PC-3 (cell line): ENCODE measurements at regions not wholly inside any gene's neighbourhood (a gene's known extent, or its start where the extent isn't known, plus 50 kb on each side); places are given as distances from the start of the nearest gene placed in this dataset.

Source experiments
- ATAC-seq: fragments of 200-7000 bp; cut with Tn5 transposase; 2 replicates; pipeline ENCODE4 v1.9.1; 2020; ENCODE audit warnings: mild to moderate bottlenecking, moderate library complexity
- BruUV-seq: library from RNA; stranded (reverse); fragments of 400-500 nt; replicated peaks from 2 replicates; lab custom pipeline; 2021; lab: Mats Ljungman, UMichigan
- CTCF ChIA-PET: fragments of 300-600 bp; sonication (Branson Sonifier 250); formaldehyde crosslinking; loops from one replicate; lab custom pipeline; 2022; ENCODE audit warnings: antibody characterized with exemption; lab: Charles Lee
- POLR2A ChIA-PET: fragments of 300-600 bp; sonication (Branson Sonifier 250); formaldehyde crosslinking; loops from one replicate; lab custom pipeline; 2022; ENCODE audit warnings: antibody characterized with exemption; ENCODE audit not compliant: unreplicated experiment; lab: Charles Lee
- DNase-seq: peaks from one replicate; pipeline ENCODE4 v3.0.0-alpha.2; 2015
- H2AFZ ChIP-seq: fragments of 300-600 bp; sonication (generic); 2 replicates; pipeline ENCODE4 v1.6.0; 2016; ENCODE audit warnings: antibody characterized with exemption, low read length
- H3F3A ChIP-seq: fragments of 300-600 bp; sonication (generic); one replicate; pipeline ENCODE4 v1.6.0; 2017; ENCODE audit warnings: antibody characterized with exemption, low read length, control low read depth, mild to moderate bottlenecking; ENCODE audit not compliant: unreplicated experiment
- H3K27ac ChIP-seq: fragments of 300-600 bp; sonication (generic); 2 replicates; pipeline ENCODE4 v1.5.1; 2016; ENCODE audit warnings: mild to moderate bottlenecking, low read length
- H3K27me3 ChIP-seq: fragments of 300-600 bp; sonication (generic); 2 replicates; pipeline ENCODE4 v1.6.1; 2016; ENCODE audit warnings: low read length, mixed read lengths
- H3K36me3 ChIP-seq: fragments of 300-600 bp; sonication (generic); 2 replicates; pipeline ENCODE4 v1.6.1; 2016; ENCODE audit warnings: low read depth, mixed run types, low read length, mixed read lengths
- H3K4me1 ChIP-seq: fragments of 300-600 bp; sonication (generic); 2 replicates; pipeline ENCODE4 v1.5.1; 2016; ENCODE audit warnings: low read length; ENCODE audit not compliant: insufficient read depth
- H3K4me2 ChIP-seq: fragments of 300-600 bp; sonication (generic); 2 replicates; pipeline ENCODE4 v1.6.0; 2016; ENCODE audit warnings: low read length
- H3K4me3 ChIP-seq: fragments of 300-600 bp; sonication (generic); 2 replicates; pipeline ENCODE4 v1.5.1; 2016; ENCODE audit warnings: mild to moderate bottlenecking, low read length, mixed read lengths
- H3K79me2 ChIP-seq: fragments of 300-600 bp; sonication (generic); 2 replicates; pipeline ENCODE4 v1.6.1; 2017; ENCODE audit warnings: low read length, mixed read lengths
- H3K9ac ChIP-seq: fragments of 300-600 bp; sonication (generic); 2 replicates; pipeline ENCODE4 v1.6.0; 2016; ENCODE audit warnings: mild to moderate bottlenecking, low read length
- H3K9me2 ChIP-seq: fragments of 300-600 bp; sonication (generic); replicated peaks from 2 replicates; pipeline ENCODE4 v1.6.1; 2016; ENCODE audit warnings: mixed run types, low read length, mixed read lengths
- H3K9me3 ChIP-seq: fragments of 300-600 bp; sonication (generic); 2 replicates; pipeline ENCODE4 v1.6.1; 2016; ENCODE audit warnings: low read length, mixed read lengths
- H4K20me1 ChIP-seq: fragments of 300-600 bp; sonication (generic); 2 replicates; pipeline ENCODE4 v1.6.1; 2016; ENCODE audit warnings: low read length, mixed read lengths
- EZH2 ChIP-seq: fragments of 300-600 bp; sonication (generic); IDR thresholded peaks from one replicate; pipeline ENCODE4 v1.6.1; 2017; ENCODE audit warnings: antibody characterized with exemption, mild to moderate bottlenecking, low read length; ENCODE audit not compliant: unreplicated experiment
- EZH2phosphoT487 ChIP-seq: fragments of 300-600 bp; sonication (generic); IDR thresholded peaks from 2 replicates; pipeline ENCODE4 v1.6.1; 2018; ENCODE audit warnings: mild to moderate bottlenecking, antibody characterized with exemption, low read length, borderline replicate concordance
- intact Hi-C: fragments of 100-400 bp; cut with micrococcal nuclease; formaldehyde crosslinking; loops from 2 replicates; pipeline ENCODE4 v1.9.0; 2023
- TF ChIP-seq, protein P1 (sequence below): fragments of 300-600 bp; sonication (generic); conservative IDR thresholded peaks from 2 replicates; pipeline ENCODE4 v1.5.1; 2017; ENCODE audit warnings: antibody characterized with exemption, low read depth, mild to moderate bottlenecking, low read length

GRCh38 chr17:55607731-55608341 lies 96.6 kb upstream of the SMIM36 start:
- peak; percentile 96 for ATAC-seq
- intact Hi-C loops, result loop anchor here (1.0 to 2.0 kb wide), 2 partner anchors 31 to 110 kb away; no protein-coding TSS in a partner anchor
- CTCF ChIA-PET, result interaction anchor here (1.2 kb wide), 1 partner anchor 34 kb away, joined by 3 read pairs; no protein-coding TSS in a partner anchor

DNA sequence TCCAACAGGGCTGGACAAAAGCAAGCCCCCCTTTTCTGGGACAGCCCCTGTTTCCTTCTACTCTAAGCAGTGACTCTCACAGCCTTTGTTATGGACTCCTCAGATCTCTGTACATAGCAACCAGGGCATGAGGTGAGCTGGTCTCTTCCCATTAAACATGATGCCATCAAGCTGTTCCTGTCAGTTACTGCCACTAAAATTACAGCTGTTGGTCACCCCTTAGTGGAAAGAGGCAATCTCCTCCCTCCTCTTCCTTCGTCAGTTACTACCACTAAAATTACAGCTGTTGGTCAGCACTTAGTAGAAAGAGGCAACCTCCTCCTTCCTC lies 95.2 kb upstream of the SMIM36 start:
- Histone ChIP-seq H3K9ac (no peak overlapping the region), H3K36me3 (no peaks in the 10 kb centered on the region), H3K27me3 (peaks cover 19% of the 10 kb centered on the region), H3K79me2 (no peaks in the 10 kb centered on the region), H3K27ac (no peak overlapping the region), H3K4me3 (no peak overlapping the region), H3K4me1 (peaks cover 22% of the 10 kb centered on the region), H3K4me2 (no peak overlapping the region), H3K9me3 (no peaks in the 10 kb centered on the region), H3F3A (no peaks in the 10 kb centered on the region), H2AFZ (no peak overlapping the region), H4K20me1 (no peaks in the 10 kb centered on the region; the same call in 1 of the 2 replicates), H3K9me2 (no peaks in the 10 kb centered on the region)
- ChIA-PET POLR2A (no interaction called here), CTCF (interaction anchor here (0.5 to 0.6 kb wide), 2 partner anchors 12 to 129 kb away, joined by 3 to 4 read pairs; no protein-coding TSS in a partner anchor)
- intact Hi-C loops, result loop anchor here (2.0 kb wide), 1 partner anchor 30 kb away; no protein-coding TSS in a partner anchor
- no peak for ATAC-seq
- no peak for DNase-seq
- BruUV-seq, result no TSS peak
- TF ChIP-seq, protein P1, sequence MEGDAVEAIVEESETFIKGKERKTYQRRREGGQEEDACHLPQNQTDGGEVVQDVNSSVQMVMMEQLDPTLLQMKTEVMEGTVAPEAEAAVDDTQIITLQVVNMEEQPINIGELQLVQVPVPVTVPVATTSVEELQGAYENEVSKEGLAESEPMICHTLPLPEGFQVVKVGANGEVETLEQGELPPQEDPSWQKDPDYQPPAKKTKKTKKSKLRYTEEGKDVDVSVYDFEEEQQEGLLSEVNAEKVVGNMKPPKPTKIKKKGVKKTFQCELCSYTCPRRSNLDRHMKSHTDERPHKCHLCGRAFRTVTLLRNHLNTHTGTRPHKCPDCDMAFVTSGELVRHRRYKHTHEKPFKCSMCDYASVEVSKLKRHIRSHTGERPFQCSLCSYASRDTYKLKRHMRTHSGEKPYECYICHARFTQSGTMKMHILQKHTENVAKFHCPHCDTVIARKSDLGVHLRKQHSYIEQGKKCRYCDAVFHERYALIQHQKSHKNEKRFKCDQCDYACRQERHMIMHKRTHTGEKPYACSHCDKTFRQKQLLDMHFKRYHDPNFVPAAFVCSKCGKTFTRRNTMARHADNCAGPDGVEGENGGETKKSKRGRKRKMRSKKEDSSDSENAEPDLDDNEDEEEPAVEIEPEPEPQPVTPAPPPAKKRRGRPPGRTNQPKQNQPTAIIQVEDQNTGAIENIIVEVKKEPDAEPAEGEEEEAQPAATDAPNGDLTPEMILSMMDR, result no peak
- no peak for TF ChIP-seq EZH2
- TF ChIP-seq EZH2phosphoT487, result no peak

More at GRCh38 chr17:55607731-55608341, 96.6 kb upstream of the SMIM36 start:
- H3K27me3 ChIP-seq, result peaks cover 17% of the 10 kb centered on the region
- H3K4me3 ChIP-seq, result no peak overlapping the region
- DNase-seq, result peak; percentile 97
- no peaks in the 10 kb centered on the region for H3K36me3 ChIP-seq
- POLR2A ChIA-PET, result interaction anchor here (0.6 kb wide), 1 partner anchor 128 kb away, joined by 6 read pairs; no protein-coding TSS in a partner anchor
- peaks cover 22% of the 10 kb centered on the region for H3K4me1 ChIP-seq
- no peaks in the 10 kb centered on the region for H3F3A ChIP-seq
- BruUV-seq, result no TSS peak
- H3K9me2 ChIP-seq, result no peaks in the 10 kb centered on the region
- H4K20me1 ChIP-seq, result no peaks in the 10 kb centered on the region; the same call in 1 of the 2 replicates
- H3K27ac ChIP-seq, result no peak overlapping the region
- TF ChIP-seq, protein P1, result no peak
- TF ChIP-seq EZH2phosphoT487, result no peak
- no peak for TF ChIP-seq EZH2
- peak overlapping the region; percentile 35 for H3K4me2 ChIP-seq
- H2AFZ ChIP-seq, result no peak overlapping the region
- no peaks in the 10 kb centered on the region for H3K9me3 ChIP-seq
- H3K79me2 ChIP-seq, result no peaks in the 10 kb centered on the region
- H3K9ac ChIP-seq, result no peak overlapping the region
